ENCODE measurements at regions not wholly inside any gene's neighbourhood (a gene's known extent, or its start where the extent isn't known, plus 50 kb on each side); places are given as distances from the start of the nearest gene placed in this dataset.

- no peak for TF ChIP-seq YY1 (IDR thresholded peaks at IDR 0.05; ENCODE audit: insufficient read depth, insufficient read length)
- TF ChIP-seq SUZ12 (IDR thresholded peaks at IDR 0.05; ENCODE audit: extremely low read depth, insufficient read depth, insufficient read length), result no peak
These were observed 83.0 kb upstream of the WAC start for GRCh38 chr10:28449926-28450325.
